MCF 10A (cell line): ENCODE measurements at regions not wholly inside any gene's neighbourhood (a gene's known extent, or its start where the extent isn't known, plus 50 kb on each side); places are given as distances from the start of the nearest gene placed in this dataset.
A peak's percentile ranks its signal among the peaks of the same experiment; 100 is the strongest.

ENCODE experiments used
- BruUV-seq: library from RNA; stranded (reverse); fragments of 400-500 nt; replicated peaks from 2 replicates; lab custom pipeline; 2021; lab: Mats Ljungman, UMichigan
- CTCF ChIA-PET: fragments of 300-600 bp; sonication (Branson Sonifier 250); formaldehyde crosslinking; extraction: SDS; loops from one replicate; lab custom pipeline; 2021; ENCODE audit warnings: antibody characterized with exemption, inconsistent platforms; lab: Yijun Ruan, JAX
- POLR2A ChIA-PET: fragments of 300-600, 350-650 bp; sonication (Branson Sonifier 250); formaldehyde crosslinking; extraction: SDS; loops from one replicate; lab custom pipeline; 2020; ENCODE audit warnings: antibody characterized with exemption, inconsistent platforms; lab: Yijun Ruan, JAX
- DNase-seq: peaks from one replicate; pipeline ENCODE4 v3.0.0-alpha.2; 2018; ENCODE audit not compliant: unreplicated experiment
- H3K27ac Mint-ChIP-seq: one replicate; pipeline ENCODE4 v1.8.0; 2022; ENCODE audit warnings: mild to moderate bottlenecking, low read depth, mixed read lengths; ENCODE audit not compliant: unreplicated experiment
- H3K27me3 Mint-ChIP-seq: one replicate; pipeline ENCODE4 v1.8.0; 2022; ENCODE audit warnings: mixed read lengths; ENCODE audit not compliant: insufficient read depth, unreplicated experiment
- H3K36me3 Mint-ChIP-seq: one replicate; pipeline ENCODE4 v1.8.0; 2022; ENCODE audit warnings: mild to moderate bottlenecking, moderate library complexity, mixed read lengths; ENCODE audit not compliant: insufficient read depth, unreplicated experiment
- H3K4me1 Mint-ChIP-seq: one replicate; pipeline ENCODE4 v1.8.0; 2022; ENCODE audit warnings: mixed read lengths; ENCODE audit not compliant: insufficient read depth, unreplicated experiment
- H3K4me3 Mint-ChIP-seq: one replicate; pipeline ENCODE4 v1.8.0; 2022; ENCODE audit warnings: mild to moderate bottlenecking, moderate library complexity, mixed read lengths; ENCODE audit not compliant: unreplicated experiment
- H3K9me3 Mint-ChIP-seq: one replicate; pipeline ENCODE4 v1.8.0; 2022; ENCODE audit warnings: mixed read lengths; ENCODE audit not compliant: unreplicated experiment
- CTCF ChIP-seq: fragments of 200-600 bp; IDR thresholded peaks from one replicate; pipeline ENCODE4 v1.8.0; 2022; ENCODE audit warnings: antibody characterized with exemption, mild to moderate bottlenecking; ENCODE audit not compliant: unreplicated experiment
- intact Hi-C: fragments of 100-400 bp; cut with micrococcal nuclease; formaldehyde crosslinking; loops from 2 replicates; pipeline ENCODE4 v1.14.1; 2022

- peaks cover 1% of the 10 kb centered on the region for H3K4me1 Mint-ChIP-seq
- BruUV-seq: no TSS peak
- CTCF ChIA-PET: interaction anchor here (0.9 to 1.2 kb wide), 2 partner anchors 13 to 81 kb away, joined by 3 to 4 read pairs; no protein-coding TSS in a partner anchor
Observed at GRCh38 chr1:192887426-192887825, 78.6 kb downstream of the RGS2 start.

GRCh38 chr1:192888574-192888973, 79.7 kb downstream of the RGS2 start:
- Mint-ChIP-seq H3K27ac (no peak overlapping the region), H3K36me3 (no peaks in the 10 kb centered on the region)
- CTCF ChIA-PET: no interaction called here

More at GRCh38 chr1:192887426-192887825, 78.6 kb downstream of the RGS2 start:
- TF ChIP-seq CTCF: no peak
- Mint-ChIP-seq H3K27me3 (no peaks in the 10 kb centered on the region), H3K4me3 (no peak overlapping the region), H3K36me3 (no peaks in the 10 kb centered on the region), H3K27ac (peak overlapping the region; percentile 64), H3K9me3 (peaks cover 8% of the 10 kb centered on the region)
- POLR2A ChIA-PET: interaction anchor here (1.1 kb wide), 1 partner anchor 14 kb away, joined by 4 read pairs; no protein-coding TSS in a partner anchor
- DNase-seq: no peak
- intact Hi-C loops: no loop called here

GRCh38 chr1:192889082-192889481, 80.2 kb downstream of the RGS2 start:
- BruUV-seq: no TSS peak
- no peak for DNase-seq
- H3K27me3 Mint-ChIP-seq: no peaks in the 10 kb centered on the region
- H3K36me3 Mint-ChIP-seq: no peaks in the 10 kb centered on the region
- ChIA-PET CTCF (no interaction called here), POLR2A (no interaction called here)
- intact Hi-C loops: no loop called here
- H3K27ac Mint-ChIP-seq: no peak overlapping the region
- TF ChIP-seq CTCF: no peak
- H3K4me3 Mint-ChIP-seq: no peak overlapping the region
- H3K4me1 Mint-ChIP-seq: peaks cover 14% of the 10 kb centered on the region
- H3K9me3 Mint-ChIP-seq: peaks cover 13% of the 10 kb centered on the region

More at GRCh38 chr1:192888574-192888973, 79.7 kb downstream of the RGS2 start:
- no peak for TF ChIP-seq CTCF
- POLR2A ChIA-PET: no interaction called here
- intact Hi-C loops: no loop called here
- H3K4me3 Mint-ChIP-seq: no peak overlapping the region
- H3K4me1 Mint-ChIP-seq: peaks cover 13% of the 10 kb centered on the region
- no TSS peak for BruUV-seq
- no peak for DNase-seq
- H3K27me3 Mint-ChIP-seq: no peaks in the 10 kb centered on the region
- H3K9me3 Mint-ChIP-seq: peaks cover 13% of the 10 kb centered on the region

- ChIA-PET CTCF (no interaction called here), POLR2A (interaction anchor here (0.8 kb wide), 3 partner anchors 13 to 84 kb away, joined by 3 read pairs; no protein-coding TSS in a partner anchor)
- Mint-ChIP-seq H3K27ac (no peak overlapping the region), H3K4me3 (no peak overlapping the region), H3K27me3 (no peaks in the 10 kb centered on the region), H3K4me1 (peaks cover 14% of the 10 kb centered on the region), H3K9me3 (peaks cover 13% of the 10 kb centered on the region), H3K36me3 (no peaks in the 10 kb centered on the region)
- BruUV-seq: no TSS peak
- no peak for DNase-seq
- intact Hi-C loops: no loop called here
- TF ChIP-seq CTCF: no peak
Observed at GRCh38 chr1:192890134-192890533, 81.3 kb downstream of the RGS2 start.
